Suprapubic skin (tissue), 4 donors: ENCODE measurements at regions not wholly inside any gene's neighbourhood (a gene's known extent, or its start where the extent isn't known, plus 50 kb on each side); places are given as distances from the start of the nearest gene placed in this dataset.

Experiments used
- EP300 ChIP-seq: sonication (generic); formaldehyde crosslinking; IDR thresholded peaks from one replicate; pipeline ENCODE4 v1.6.1; 2017; ENCODE audit warnings: antibody characterized with exemption
- POLR2A ChIP-seq, 2 donors: fragments of 450-650 bp; IDR thresholded peaks; one replicate each; pipeline ENCODE4 v1.6.1; 2017; ENCODE audit warnings: antibody characterized with exemption in 2 of 2, mild to moderate bottlenecking in 2 of 2, moderate library complexity in 2 of 2
- POLR2AphosphoS5 ChIP-seq, 3 donors: sonication (generic); formaldehyde crosslinking; IDR thresholded peaks; one replicate each; pipeline ENCODE4 v1.6.1; 2017; ENCODE audit warnings: antibody characterized with exemption in 3 of 3
- TF ChIP-seq, protein P1 (sequence below), 2 donors: fragments of 200-600 bp in 1 of 2; fragments of 450-650 bp in 1 of 2; sonication (generic) in 1 of 2; IDR thresholded peaks; one replicate each; pipeline ENCODE4 v1.5.1; 2016 to 2019; ENCODE audit warnings: antibody characterized with exemption in 2 of 2, mild to moderate bottlenecking in 1 of 2, moderate library complexity in 1 of 2

- TF ChIP-seq, protein P1, sequence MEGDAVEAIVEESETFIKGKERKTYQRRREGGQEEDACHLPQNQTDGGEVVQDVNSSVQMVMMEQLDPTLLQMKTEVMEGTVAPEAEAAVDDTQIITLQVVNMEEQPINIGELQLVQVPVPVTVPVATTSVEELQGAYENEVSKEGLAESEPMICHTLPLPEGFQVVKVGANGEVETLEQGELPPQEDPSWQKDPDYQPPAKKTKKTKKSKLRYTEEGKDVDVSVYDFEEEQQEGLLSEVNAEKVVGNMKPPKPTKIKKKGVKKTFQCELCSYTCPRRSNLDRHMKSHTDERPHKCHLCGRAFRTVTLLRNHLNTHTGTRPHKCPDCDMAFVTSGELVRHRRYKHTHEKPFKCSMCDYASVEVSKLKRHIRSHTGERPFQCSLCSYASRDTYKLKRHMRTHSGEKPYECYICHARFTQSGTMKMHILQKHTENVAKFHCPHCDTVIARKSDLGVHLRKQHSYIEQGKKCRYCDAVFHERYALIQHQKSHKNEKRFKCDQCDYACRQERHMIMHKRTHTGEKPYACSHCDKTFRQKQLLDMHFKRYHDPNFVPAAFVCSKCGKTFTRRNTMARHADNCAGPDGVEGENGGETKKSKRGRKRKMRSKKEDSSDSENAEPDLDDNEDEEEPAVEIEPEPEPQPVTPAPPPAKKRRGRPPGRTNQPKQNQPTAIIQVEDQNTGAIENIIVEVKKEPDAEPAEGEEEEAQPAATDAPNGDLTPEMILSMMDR (IDR thresholded peaks at IDR 0.05), result no peak
- TF ChIP-seq EP300 (no peak), POLR2A (IDR thresholded peaks at IDR 0.05) (no peak), POLR2AphosphoS5 (IDR thresholded peaks at IDR 0.05) (no peak)
Measured at GRCh38 chr11:25436326-25436725, 895.6 kb upstream of the ANO3 start.
